GM12891 (cell line): ENCODE measurements at regions not wholly inside any gene's neighbourhood (a gene's known extent, or its start where the extent isn't known, plus 50 kb on each side); places are given as distances from the start of the nearest gene placed in this dataset.

ENCODE experiments used
- POLR2A ChIP-seq: IDR thresholded peaks from 2 replicates; pipeline ENCODE4 v1.6.1; 2011; ENCODE audit warnings: low read depth, low read length, control low read depth
- POLR2AphosphoS5 ChIP-seq: IDR thresholded peaks from 2 replicates; pipeline ENCODE4 v1.6.1; 2011; ENCODE audit warnings: low read depth, low read length, control low read depth

DNA sequence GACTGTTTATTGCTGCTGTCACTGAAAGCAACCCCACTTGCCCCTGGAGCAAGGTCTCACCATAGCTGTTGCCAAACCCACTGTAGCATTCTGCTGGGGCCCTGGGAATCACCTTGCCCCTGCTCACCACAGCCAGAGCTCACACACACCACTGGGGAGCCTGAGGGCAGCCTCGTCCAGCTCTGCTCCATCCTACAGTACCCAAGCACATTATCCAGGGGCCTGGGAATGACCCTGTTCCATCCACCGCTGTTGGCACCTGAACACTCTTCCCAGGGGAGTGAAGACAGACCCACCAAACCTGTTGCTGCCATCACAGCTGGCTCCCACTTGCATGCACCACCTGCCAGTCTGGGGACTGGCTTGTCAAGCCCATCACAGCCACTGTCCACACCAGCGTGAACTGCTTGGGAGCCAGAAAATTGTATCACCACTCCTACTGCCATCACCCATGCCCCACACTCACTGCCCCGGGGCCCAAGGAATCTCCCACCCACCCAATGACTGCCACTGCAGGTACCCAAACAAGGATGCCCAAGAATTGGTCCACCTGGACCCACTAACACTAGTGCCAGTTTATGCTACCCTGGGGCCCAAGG lies 811.3 kb downstream of the KLHL13 start:
- no peak for TF ChIP-seq POLR2AphosphoS5
- no peak for TF ChIP-seq POLR2A
